Breast epithelium (tissue), 3 donors: ENCODE measurements at regions not wholly inside any gene's neighbourhood (a gene's known extent, or its start where the extent isn't known, plus 50 kb on each side); places are given as distances from the start of the nearest gene placed in this dataset.

Experiments
- CTCF ChIP-seq, 3 donors: fragments of 450-650 bp; IDR thresholded peaks; one replicate each; pipeline ENCODE4 v1.5.1; 2016 to 2017; ENCODE audit warnings: antibody characterized with exemption in 3 of 3, mild to moderate bottlenecking in 3 of 3, moderate library complexity in 3 of 3
- POLR2A ChIP-seq: fragments of 450-650 bp; IDR thresholded peaks from one replicate; pipeline ENCODE4 v1.6.1; 2016; ENCODE audit warnings: antibody characterized with exemption, mild to moderate bottlenecking, moderate library complexity
- POLR2AphosphoS5 ChIP-seq, 3 donors: sonication (generic); formaldehyde crosslinking; IDR thresholded peaks; one replicate each; pipeline ENCODE4 v1.6.1; 2017; ENCODE audit warnings: antibody characterized with exemption in 3 of 3

GRCh38 chr2:150260636-150261035 is 226.8 kb downstream of the RND3 start:
- TF ChIP-seq CTCF (IDR thresholded peaks at IDR 0.05), result no peak
- no peak for TF ChIP-seq POLR2A
- TF ChIP-seq POLR2AphosphoS5 (IDR thresholded peaks at IDR 0.05), result no peak
